ENCODE measurements at regions not wholly inside any gene's neighbourhood (a gene's known extent, or its start where the extent isn't known, plus 50 kb on each side); places are given as distances from the start of the nearest gene placed in this dataset.

GRCh38 chr1:238568735-238569134 is 678.0 kb upstream of the ZP4 start:
- Histone ChIP-seq H3K36me3 (no peaks in the 10 kb centered on the region), H3K9me3 (no peaks in the 10 kb centered on the region), H3K27me3 (no peaks in the 10 kb centered on the region), H3K4me1 (no peaks in the 10 kb centered on the region), H3K4me3 (ENCODE audit: low read depth, low read length) (no peak overlapping the region)
- TF ChIP-seq, protein P1, sequence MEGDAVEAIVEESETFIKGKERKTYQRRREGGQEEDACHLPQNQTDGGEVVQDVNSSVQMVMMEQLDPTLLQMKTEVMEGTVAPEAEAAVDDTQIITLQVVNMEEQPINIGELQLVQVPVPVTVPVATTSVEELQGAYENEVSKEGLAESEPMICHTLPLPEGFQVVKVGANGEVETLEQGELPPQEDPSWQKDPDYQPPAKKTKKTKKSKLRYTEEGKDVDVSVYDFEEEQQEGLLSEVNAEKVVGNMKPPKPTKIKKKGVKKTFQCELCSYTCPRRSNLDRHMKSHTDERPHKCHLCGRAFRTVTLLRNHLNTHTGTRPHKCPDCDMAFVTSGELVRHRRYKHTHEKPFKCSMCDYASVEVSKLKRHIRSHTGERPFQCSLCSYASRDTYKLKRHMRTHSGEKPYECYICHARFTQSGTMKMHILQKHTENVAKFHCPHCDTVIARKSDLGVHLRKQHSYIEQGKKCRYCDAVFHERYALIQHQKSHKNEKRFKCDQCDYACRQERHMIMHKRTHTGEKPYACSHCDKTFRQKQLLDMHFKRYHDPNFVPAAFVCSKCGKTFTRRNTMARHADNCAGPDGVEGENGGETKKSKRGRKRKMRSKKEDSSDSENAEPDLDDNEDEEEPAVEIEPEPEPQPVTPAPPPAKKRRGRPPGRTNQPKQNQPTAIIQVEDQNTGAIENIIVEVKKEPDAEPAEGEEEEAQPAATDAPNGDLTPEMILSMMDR (IDR thresholded peaks at IDR 0.05; ENCODE audit: low read depth, low read length), result no peak
- no peak for DNase-seq

- TF ChIP-seq, protein P1 (IDR thresholded peaks at IDR 0.05; ENCODE audit: low read depth, low read length), result no peak
- Histone ChIP-seq H3K4me3 (ENCODE audit: low read depth, low read length) (no peak overlapping the region), H3K4me1 (no peaks in the 10 kb centered on the region), H3K36me3 (no peaks in the 10 kb centered on the region), H3K9me3 (no peaks in the 10 kb centered on the region), H3K27me3 (no peaks in the 10 kb centered on the region)
- DNase-seq, result no peak
Measured at GRCh38 chr1:238562341-238562740, 671.6 kb upstream of the ZP4 start.

DNA sequence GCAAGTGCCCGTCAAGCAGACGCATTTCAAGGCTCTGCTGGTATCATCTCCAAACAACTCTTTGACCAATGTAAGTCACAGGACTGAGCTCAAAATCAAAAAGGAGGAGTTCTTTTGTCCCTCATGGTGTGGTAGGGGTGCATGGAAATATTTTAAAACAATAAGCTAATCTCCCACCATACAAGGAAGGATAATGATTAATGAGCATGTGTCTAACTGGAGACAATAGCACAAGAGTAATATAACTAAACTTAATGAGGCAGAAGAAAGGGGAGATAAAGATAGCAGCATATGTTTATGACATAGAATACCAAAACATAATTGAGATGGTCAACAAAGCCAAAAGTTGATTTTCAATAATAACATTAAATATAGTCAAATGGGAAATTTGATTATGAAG is 668.0 kb upstream of the ZP4 start:
- Histone ChIP-seq H3K4me1 (no peaks in the 10 kb centered on the region), H3K4me3 (ENCODE audit: low read depth, low read length) (no peak overlapping the region), H3K36me3 (no peaks in the 10 kb centered on the region), H3K27me3 (no peaks in the 10 kb centered on the region), H3K9me3 (no peaks in the 10 kb centered on the region)
- TF ChIP-seq, protein P1 (IDR thresholded peaks at IDR 0.05; ENCODE audit: low read depth, low read length), result no peak
- no peak for DNase-seq

- Histone ChIP-seq H3K27me3 (no peaks in the 10 kb centered on the region), H3K36me3 (no peaks in the 10 kb centered on the region), H3K4me1 (no peaks in the 10 kb centered on the region), H3K9me3 (no peaks in the 10 kb centered on the region), H3K4me3 (ENCODE audit: low read depth, low read length) (no peak overlapping the region)
- TF ChIP-seq, protein P1 (IDR thresholded peaks at IDR 0.05; ENCODE audit: low read depth, low read length), result no peak
- DNase-seq, result no peak
Measured at GRCh38 chr1:238558156-238558555, 667.4 kb upstream of the ZP4 start.

DNA sequence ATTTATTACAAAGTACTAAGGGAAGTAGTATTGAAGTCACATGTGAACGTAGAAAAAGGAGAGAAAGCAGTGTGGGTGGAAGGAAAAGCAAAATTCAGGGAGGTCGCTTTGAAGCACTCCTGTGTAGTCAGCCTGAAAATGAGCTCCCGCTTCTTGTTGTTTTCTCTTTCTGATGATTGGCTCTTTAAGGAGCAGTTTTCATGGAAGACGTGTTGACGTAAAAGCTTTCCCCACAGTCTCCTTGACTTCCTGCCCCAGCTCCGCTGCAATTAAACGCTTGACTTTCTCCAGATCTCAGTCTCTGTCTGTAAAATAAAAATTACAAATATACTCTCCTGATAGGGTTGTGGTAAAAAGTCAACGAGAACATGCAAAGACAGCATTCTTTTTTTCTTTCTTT is 661.5 kb upstream of the ZP4 start:
- Histone ChIP-seq H3K4me1 (no peaks in the 10 kb centered on the region), H3K4me3 (ENCODE audit: low read depth, low read length) (no peak overlapping the region), H3K9me3 (no peaks in the 10 kb centered on the region), H3K27me3 (no peaks in the 10 kb centered on the region), H3K36me3 (no peaks in the 10 kb centered on the region)
- TF ChIP-seq, protein P1 (IDR thresholded peaks at IDR 0.05; ENCODE audit: low read depth, low read length), result no peak
- no peak for DNase-seq

- no peaks in the 10 kb centered on the region for H3K27me3 ChIP-seq
- H3K4me1 ChIP-seq, result no peaks in the 10 kb centered on the region
- no peak for DNase-seq
- H3K36me3 ChIP-seq, result no peaks in the 10 kb centered on the region
- TF ChIP-seq, protein P1 (IDR thresholded peaks at IDR 0.05; ENCODE audit: low read depth, low read length), result no peak
- no peak overlapping the region for H3K4me3 ChIP-seq (ENCODE audit: low read depth, low read length)
- H3K9me3 ChIP-seq, result no peaks in the 10 kb centered on the region
Measured at GRCh38 chr1:238549137-238549536, 658.4 kb upstream of the ZP4 start.

All from BE2C (cell line).